ENCODE measurements at regions not wholly inside any gene's neighbourhood (a gene's known extent, or its start where the extent isn't known, plus 50 kb on each side); places are given as distances from the start of the nearest gene placed in this dataset.

GRCh38 chr14:81837304-81837703, 303.7 kb upstream of the SEL1L start:
- DNase-seq (ENCODE audit: low spot score): no peak

- DNase-seq (ENCODE audit: low spot score): no peak
These were observed 305.4 kb upstream of the SEL1L start for GRCh38 chr14:81839056-81839455.

DNA sequence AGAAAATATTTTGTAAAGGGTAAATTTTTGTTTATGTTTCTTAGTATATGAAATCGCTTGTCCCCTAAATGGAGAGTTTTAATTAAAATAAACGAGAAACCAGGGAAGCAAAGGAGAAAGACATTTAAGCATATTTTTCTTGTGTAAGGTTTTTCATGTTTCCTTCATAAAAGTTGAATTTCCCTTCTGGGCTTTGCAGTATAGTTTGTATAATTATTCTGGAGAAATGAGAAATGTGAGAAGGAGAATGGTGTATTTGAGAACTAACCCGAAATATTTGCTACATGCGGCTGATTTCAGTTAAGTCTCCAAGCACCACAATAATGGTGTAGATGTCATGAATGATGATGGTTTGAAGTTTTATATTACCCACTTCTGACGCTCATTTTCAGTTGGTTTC, 307.7 kb upstream of the SEL1L start:
- DNase-seq (ENCODE audit: low spot score): no peak

DNA sequence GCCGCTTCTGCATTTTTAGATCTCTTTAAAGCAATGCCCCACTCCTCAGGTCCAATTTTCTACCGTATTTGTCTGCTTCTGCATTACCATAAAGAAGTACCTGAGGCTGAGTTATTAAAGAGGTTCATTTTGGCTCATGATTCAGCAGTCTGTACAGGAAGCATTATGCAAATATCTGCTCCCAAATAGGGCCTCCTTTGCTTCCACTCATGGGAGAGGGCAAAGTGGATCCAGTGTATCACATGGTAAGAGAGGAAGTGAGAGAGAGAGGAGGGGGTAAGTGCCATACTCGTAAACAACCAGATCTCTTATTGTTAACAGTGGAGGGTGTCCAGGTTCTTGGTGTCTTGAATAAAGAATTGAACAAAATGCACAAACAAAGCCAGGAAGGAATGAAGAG, 316.1 kb upstream of the SEL1L start:
- no peak for DNase-seq (ENCODE audit: low spot score)

GRCh38 chr14:81855007-81855406, 321.4 kb upstream of the SEL1L start:
- DNase-seq (ENCODE audit: low spot score): no peak

DNA sequence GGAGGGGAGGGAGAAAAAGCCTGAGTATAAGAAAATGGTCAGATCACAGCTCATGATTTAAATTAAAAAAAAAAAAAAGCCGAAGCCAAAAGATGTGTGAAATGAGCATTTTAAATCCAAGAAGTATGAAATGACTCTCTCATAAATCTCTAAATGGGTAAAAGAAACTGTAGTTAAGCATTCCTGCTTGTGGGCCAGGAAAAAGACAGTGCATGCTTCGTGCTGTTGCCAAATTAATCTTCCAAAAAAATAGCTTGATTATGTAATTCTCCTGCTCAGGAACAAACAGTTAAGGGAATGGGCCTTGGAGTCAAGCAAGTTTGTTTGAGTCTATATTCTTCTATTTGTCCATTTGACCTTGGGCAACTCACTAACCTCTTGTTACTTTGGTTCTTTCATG, 325.4 kb upstream of the SEL1L start:
- DNase-seq (ENCODE audit: low spot score): no peak

- no peak for DNase-seq (ENCODE audit: low spot score)
These were observed 334.5 kb upstream of the SEL1L start for GRCh38 chr14:81868172-81868571.

- DNase-seq (ENCODE audit: low spot score): no peak
These were observed 338.1 kb upstream of the SEL1L start for GRCh38 chr14:81871706-81872105.

DNA sequence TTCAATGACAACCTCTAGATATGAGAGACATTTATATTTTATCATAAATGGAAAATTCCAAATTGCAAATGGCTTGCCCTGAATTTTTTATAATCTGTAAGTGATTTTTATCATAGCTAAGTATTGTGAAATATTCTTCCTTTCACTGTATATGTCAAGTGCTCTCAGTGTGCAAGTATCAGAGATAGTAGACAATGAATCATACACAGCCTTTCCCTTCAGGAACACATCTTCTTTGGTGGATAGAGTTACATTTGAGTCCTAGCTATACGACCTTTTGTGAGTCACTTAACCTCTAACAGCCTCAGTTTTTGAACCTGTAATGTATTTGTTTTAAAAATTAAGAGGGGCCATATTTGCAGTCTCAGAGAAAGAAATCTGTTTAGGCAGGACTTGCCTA, 350.7 kb upstream of the SEL1L start:
- no peak for DNase-seq (ENCODE audit: low spot score)

DNA sequence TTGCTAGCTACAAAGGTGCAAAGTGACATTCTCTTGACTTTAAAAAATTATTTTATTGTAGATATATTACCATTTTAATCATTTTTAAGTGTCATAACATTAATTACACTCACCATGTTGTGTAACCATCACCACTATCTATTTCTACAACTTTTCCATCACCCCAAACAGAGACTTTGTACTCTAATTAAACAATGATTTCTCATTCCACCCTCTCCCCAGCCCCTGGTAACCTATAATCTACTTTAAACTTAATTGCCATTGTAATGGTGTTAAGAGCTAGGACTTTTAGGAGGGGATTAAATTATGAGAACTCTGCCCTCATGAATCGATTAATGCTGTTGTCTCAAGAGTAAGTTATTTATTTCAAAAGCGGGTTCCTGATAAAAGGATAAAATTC, 352.9 kb upstream of the SEL1L start:
- no peak for DNase-seq (ENCODE audit: low spot score)

- DNase-seq (ENCODE audit: low spot score): no peak
These were observed 355.9 kb upstream of the SEL1L start for GRCh38 chr14:81889529-81889928.

GRCh38 chr14:81890020-81890419, 356.4 kb upstream of the SEL1L start:
- DNase-seq (ENCODE audit: low spot score): no peak

DNA sequence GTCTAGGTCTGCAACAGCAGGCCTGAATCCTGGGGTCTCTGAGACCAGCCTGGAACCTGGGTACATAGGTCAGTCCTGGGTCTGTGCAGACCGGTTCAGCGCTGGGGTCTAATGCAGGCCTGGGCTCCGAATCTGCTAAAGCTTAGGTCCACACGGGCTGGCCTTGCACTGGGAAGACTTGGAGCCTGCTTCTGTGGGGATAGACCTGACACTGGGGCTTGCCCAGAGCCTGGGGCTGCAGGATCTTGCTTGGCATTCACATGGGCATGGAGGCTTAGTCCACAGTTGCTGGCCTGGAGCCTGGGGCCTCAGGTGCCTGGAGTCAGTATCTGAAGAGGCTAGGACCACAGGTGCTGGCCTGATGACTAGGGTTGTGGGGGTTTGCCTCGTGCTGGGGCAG, 369.8 kb upstream of the SEL1L start:
- no peak for DNase-seq (ENCODE audit: low spot score)

- DNase-seq (ENCODE audit: low spot score): no peak
These were observed 393.4 kb upstream of the SEL1L start for GRCh38 chr14:81927070-81927469.

DNA sequence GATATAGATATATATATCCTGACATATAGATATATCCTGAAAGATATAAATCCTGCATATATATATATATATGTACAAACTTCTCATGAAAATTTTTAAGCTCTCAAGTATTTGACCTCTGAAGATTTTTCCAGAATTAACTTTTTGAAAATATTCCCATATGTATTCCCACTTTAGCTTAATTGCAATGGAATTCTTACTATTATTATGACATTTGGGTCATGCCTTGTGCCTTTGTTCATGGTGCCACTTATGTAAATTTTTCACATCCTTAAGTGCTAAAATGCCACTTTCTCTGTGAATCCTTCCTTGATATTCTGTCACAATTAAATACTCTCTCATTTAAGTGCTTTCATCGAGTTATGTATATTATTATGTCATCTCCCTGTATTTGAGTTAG, 398.2 kb upstream of the SEL1L start:
- no peak for DNase-seq (ENCODE audit: low spot score)

GRCh38 chr14:81936348-81936747, 402.7 kb upstream of the SEL1L start:
- DNase-seq (ENCODE audit: low spot score): no peak

DNA sequence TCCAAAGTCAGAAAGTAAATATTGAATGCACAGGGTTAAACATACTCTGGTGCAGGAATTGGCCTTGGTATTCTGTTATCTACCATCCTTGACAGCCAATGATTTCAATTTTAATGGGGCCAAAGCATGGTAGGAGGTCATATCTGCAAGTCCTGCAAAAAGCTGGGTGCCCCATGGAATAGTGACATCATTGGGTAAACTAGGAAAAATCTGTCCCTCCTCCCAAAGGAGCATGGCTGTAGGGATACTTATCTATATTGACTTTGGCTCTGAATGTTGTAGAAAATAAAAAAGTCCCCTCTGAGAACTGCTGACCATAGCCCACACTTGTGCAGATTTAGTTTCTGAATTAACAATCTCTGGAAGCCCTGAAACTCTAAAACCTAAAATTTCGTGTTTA, 403.2 kb upstream of the SEL1L start:
- no peak for DNase-seq (ENCODE audit: low spot score)

GRCh38 chr14:81938341-81938740, 404.7 kb upstream of the SEL1L start:
- DNase-seq (ENCODE audit: low spot score): no peak

DNA sequence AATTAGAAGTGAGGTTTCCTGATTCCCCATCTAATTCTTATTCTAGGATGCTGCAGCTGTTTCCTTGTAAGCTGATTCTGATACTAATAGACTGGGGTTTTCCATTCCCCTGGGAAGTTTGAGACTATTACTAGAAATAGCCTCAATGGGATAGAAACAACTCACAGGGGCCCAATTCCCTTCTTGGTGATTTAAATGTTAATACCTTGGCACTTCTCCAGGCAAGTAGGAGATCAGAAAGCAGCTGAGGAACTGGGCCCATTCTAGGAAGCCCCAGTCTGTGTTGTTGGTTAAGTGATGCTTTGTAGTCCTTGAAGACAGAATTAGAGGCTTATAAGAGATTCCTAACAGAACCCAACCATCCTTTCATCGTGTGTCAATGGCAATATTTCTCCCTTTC, 407.0 kb upstream of the SEL1L start:
- no peak for DNase-seq (ENCODE audit: low spot score)

GRCh38 chr14:81942071-81942470, 408.4 kb upstream of the SEL1L start:
- DNase-seq (ENCODE audit: low spot score): no peak

GRCh38 chr14:81946375-81946774, 412.7 kb upstream of the SEL1L start:
- DNase-seq (ENCODE audit: low spot score): no peak

DNA sequence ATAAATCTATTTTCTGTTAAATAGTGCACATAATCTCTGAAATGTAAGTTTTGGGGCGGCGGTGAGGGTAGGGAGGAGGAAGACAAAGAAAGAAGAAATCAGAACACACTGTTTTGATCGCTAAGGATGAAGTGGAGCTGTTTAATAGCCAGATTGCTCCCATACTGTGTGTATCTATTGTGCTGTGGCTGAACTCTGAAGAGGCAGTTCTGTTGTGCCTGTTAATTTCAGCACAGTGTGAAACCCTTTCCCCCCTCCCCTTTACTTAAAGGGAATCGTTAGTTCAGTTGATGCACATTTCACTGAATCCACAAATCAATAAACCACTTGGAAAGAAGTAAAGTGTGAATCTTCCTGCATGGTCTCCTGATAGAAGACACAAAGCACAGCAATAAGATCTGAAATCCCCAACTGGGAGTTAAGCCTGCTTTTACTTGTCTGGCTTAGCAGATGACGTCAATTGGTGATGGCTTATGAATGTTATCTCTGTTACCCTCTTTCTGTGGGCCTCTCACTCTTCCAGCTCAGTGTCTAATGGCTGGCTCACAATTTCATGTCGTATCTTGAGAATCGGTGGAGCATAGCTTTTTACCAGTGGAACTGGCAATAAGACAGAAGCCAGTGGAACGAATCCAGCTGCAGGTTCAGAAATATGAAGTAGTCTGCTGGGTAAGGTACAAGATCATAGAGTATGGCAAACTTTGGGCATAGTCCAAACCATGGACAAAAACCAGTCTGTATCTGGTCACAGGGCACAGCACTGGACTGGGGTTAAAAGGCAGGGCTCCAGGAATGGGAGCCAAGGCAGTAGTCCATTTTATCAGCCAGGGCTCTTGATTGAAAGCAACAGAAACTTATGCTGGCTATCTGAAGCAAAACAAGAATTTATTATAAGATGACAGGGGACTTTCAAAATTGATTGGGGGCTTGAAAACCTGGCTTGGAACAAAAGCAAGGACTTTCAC, 413.5 kb upstream of the SEL1L start:
- no peak for DNase-seq (ENCODE audit: low spot score)

DNA sequence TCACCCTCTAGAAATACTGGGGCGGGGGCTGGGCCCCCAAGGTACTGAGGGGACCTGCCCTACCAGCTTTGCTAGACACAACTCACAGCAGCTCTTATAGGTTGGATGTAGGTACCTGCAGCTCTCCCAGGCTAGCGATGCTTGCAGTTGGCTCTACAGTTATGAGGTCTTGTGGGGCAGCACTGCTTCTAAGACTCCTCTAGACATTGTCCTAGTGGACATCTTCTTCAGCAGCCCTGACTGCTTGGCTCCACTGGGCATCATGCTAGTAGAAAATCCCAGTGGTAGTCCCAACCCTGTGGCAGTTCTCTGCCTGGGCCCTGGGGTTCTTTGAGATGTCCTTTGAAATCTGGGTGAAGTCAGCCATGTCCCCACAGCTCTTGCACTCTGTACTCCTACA, 419.3 kb upstream of the SEL1L start:
- DNase-seq (ENCODE audit: low spot score): no peak

- no peak for DNase-seq (ENCODE audit: low spot score)
These were observed 419.8 kb upstream of the SEL1L start for GRCh38 chr14:81953419-81953818.
